Head of caudate nucleus (tissue), 42 donors: ENCODE measurements at regions not wholly inside any gene's neighbourhood (a gene's known extent, or its start where the extent isn't known, plus 50 kb on each side); places are given as distances from the start of the nearest gene placed in this dataset.

ENCODE experiments used
- DNase-seq, 42 donors: peaks; one replicate each; pipeline versions ENCODE4 v3.0.0 to v3.0.0-alpha.2; 2020 to 2021; ENCODE audit warnings: mixed read lengths in 7 of 42
- intact Hi-C: fragments of 100-400 bp; cut with DNase I; formaldehyde crosslinking; loops from one replicate; pipeline ENCODE4 v1.15.0; 2022

DNA sequence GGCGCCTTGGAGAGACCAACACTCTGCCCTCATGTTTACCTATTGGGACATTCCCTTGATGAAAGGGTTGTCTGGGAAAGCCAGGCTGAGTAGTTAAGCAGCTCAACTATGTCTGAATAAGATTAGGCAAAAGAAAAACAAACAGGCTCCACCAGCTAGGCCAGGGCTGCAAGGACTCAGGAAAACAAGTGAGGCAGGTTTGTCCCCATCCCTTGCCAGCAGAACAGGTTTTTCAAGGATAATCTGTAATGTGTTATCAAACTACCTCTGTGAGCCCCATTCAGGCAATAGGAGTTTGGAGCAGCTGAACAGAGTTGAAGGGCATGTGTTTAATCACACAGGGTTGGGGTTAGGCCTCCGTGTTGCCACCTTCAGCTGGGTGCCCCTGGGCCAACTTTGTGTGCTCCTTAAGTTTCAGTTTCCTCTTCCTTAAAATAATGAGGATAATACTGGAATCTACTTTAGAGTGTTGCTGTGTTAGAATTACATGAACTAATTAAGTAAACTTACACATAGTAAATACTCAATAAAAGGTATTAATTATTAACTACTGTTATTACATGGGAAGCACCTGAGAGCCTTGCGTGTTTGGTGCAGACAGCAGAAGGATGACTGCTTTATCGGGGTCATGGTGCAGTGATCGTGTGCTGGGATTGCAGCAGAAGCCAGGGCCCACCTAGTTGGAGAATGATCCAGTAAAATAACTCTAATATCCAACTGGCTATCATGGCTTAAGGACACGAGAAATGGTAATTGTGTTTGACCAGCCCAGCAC, 72.1 kb upstream of the ATP10B start:
- intact Hi-C loops, result no loop called here
- DNase-seq, result peak in 1 of 42 donors; percentile 19

DNA sequence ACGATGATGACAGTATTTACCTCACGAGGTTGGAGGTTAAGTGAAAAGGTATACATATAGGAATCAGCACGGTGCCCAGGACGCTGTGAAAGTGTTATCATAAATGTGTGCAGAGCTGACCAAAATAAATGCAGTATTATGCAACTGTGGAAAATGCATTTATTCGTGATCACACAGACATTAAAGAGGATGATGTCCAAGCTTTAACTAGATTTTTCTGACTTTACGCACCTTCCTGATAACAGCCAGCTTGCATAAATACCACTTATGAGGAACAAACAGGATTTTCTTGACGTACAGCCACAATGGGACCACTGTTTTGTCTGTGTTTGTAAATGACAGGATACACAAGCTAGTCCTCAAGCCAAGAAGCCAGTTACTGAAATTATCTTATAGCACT, 71.4 kb upstream of the ATP10B start:
- intact Hi-C loops, result no loop called here
- no peak for DNase-seq

DNA sequence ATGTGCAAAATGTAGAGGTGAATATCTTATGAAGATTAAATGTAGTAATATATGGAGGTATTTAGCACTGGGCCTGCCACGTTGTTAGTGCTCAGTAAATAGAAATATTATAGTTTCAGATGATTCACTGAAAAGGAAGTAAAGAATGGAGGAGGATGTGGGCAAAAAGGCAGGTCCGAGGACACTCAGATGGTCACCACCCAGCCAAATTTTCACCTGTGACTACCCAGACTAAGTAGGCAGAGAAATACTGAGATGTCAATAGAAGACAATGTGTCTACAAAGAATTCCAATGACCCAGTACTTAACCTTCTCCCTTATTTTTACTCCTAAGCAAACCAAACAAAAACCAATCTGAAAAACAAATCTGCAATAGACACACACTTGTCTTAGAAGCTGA, 70.3 kb upstream of the ATP10B start:
- intact Hi-C loops, result no loop called here

DNA sequence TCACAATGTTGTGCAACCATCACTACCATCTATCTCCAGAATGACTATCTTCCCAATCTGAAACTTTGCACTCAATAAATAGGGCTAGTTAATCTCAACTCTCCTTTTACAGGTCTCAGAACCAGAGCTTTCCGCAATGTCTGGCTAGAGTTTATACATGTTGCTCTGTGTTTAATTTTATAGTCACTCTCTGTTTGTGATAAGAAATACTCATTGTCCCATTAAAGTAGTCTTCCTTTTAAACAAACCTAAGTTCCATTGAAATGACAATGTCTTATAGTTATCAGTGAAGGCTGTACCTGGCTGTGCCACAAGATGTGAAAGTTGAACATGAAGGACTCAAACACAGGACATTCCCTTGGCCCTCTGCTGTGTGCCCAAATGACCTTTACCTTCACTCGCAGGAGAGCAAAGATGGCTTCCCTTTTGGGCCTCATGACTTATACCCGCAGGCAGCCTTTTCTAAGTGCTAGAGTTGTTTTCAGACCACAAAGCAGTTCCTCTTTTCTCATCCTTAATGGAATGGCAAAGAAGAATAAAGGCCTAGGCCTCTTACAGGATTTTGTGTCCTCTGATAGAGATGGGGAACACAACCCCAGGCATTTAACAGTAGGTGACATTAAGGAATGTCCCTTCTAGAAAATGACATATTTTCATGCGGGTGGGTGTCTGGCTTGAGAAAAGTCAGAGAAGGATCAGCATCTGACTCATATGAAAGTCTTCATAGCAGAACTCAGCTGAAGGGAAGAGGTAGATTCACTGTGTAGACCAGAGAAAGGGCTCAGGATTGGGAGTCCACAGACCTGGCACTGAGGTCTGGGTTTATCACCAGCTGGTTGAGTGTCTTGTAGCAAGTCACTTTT, 69.6 kb upstream of the ATP10B start:
- no peak for DNase-seq
- intact Hi-C loops, result no loop called here

More for the DNA sequence above, 70.3 kb upstream of the ATP10B start:
- no peak for DNase-seq

DNA sequence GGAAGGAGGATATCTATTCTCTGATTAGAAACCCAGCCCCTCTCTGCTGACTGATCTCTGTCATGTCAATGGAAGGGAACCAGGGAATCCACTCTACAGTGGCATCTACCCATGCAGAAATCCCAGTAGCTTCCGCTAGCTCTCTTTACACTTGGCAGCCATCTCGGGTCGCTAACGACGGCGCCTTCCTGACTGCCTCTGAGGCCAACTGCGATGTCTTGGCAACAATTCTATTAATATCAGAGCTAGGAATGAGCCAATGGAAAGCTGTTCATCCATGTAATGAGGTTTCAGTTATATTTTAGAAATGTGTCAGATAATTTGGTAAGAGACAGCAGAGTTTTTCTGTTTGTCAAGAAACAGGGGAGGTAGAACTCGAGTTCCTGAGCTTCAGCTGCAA, 67.6 kb upstream of the ATP10B start:
- DNase-seq, result peak in 2 of 42 donors; percentile 13 to 35
- intact Hi-C loops, result no loop called here

DNA sequence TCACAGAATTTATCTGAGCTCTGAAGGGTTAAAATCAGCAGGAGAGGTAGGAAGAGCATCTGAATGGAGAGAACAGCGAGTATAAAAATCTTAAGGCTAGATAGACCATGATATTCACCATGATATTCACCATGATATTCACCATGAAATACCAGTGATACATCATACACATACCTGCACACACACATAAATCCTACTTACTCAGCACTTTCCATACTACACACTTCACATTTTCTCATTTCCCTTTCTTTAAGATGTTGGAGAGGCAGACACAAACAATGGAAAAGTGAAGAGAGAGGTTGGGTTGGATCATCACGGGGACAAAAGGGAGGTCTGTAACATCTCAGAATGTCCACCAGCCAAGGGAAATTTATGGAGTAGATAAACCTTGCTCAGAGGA, 66.4 kb upstream of the ATP10B start:
- intact Hi-C loops, result no loop called here
- no peak for DNase-seq

DNA sequence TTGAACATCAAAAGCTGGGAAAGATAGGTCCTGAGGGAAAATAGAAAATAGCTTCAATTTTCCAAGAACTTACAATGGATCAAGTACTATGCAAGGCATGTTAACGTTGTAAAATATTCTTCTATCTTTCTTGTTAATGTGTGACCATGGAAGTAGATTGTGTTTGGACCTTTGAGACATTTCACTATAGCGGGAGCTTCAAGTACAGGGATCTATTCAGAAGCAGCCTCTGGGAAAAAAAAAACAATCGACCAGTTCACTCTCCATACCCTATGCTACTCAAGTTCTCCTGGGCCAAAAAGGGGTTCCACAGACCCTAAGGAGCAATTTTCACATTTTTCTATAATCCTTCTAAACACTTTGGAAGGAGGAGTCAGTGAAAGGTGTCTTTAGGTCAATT, 54.1 kb upstream of the ATP10B start:
- intact Hi-C loops, result no loop called here
- no peak for DNase-seq

DNA sequence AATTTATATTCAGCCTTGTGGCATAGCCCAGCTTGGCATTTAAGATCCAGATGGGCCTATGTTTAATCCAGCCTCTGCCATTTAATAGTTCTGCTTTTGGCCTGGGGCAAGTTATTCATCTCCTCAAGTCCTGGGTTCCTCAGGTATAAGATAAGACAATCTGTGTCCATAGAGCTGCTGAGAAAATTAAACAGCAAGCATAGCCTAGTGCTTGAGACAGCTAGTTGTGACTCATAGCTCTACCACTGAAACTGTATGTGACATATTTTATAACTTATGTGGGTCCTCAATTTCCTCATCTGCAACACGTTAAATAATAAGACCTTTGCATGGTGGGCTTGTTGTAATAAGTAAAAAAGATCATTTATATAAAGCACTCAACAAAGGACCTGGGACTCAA, 53.3 kb upstream of the ATP10B start:
- intact Hi-C loops, result no loop called here
- DNase-seq, result no peak

DNA sequence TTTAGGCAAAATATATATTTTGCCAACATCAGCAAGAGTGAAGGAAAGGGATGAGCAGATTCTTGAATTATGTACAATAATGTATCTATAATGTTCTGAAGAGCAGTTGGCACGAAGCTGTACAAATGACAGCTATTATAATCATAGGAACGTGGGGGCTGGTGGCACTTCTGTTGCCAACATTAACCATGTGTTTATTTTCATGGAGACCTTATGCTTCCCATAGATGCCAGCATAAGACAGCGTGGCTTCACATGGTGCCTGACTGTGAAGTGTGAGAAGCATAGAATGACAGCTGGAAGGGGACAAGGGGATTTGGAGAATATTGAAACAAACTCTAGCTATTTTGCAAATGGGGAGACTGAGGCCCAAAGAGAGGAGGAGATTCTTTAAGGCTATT, 52.6 kb upstream of the ATP10B start:
- intact Hi-C loops, result no loop called here
- DNase-seq, result no peak

DNA sequence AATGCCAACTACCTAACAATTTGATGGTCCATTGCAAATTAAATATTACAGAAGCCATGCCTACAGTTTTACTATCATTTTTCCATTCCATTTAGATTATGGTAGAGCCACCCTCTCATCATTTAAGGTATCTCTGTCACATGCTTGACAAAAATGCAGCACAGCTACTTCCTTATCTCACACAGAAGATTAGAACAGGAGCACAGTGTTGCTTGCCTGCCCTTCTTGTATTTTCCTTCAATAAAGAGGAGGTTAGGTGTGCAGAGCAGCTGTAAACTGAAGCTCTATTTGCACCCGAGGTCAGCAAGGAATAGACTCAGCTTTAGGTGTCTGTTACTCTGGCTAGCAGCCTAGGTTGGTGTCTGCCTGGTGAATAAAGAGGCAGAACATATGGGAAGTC, 51.5 kb upstream of the ATP10B start:
- no peak for DNase-seq
- intact Hi-C loops, result no loop called here

DNA sequence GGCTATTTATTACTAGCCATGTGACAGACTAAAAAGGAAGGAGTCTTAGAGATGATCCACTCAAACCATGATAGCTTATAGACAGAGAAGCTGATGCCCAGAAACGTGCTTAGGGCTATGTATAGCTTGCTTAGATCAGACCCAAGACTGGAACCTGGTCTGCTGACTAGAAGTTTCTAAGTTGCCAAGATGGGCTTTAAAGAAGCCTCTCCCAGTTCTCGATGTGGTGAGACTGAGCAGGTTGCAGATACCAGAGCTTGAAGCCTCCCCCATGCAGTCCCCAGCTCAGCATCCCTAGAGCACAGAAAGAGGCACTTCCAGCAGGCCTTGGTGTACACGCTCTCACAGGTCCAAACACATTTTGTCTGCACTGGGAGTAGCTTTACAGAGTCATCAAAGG, 51.1 kb upstream of the ATP10B start:
- intact Hi-C loops, result no loop called here

More for the DNA sequence above, 51.1 kb upstream of the ATP10B start:
- no peak for DNase-seq
